ENCODE measurements at regions not wholly inside any gene's neighbourhood (a gene's known extent, or its start where the extent isn't known, plus 50 kb on each side); places are given as distances from the start of the nearest gene placed in this dataset.

- no peak overlapping the region for H3K4me3 ChIP-seq (ENCODE audit: low read length in 2 of 2)
- ChIA-PET POLR2A (ENCODE audit: partially characterized antibody) (no interaction called here), CTCF (ENCODE audit: partially characterized antibody) (no interaction called here)
- Mint-ChIP-seq H3K36me3 (no peaks in the 10 kb centered on the region), H3K9me3 (peaks cover 0 to 9% (median 5%) of the 10 kb centered on the region in 8 donors), H3K4me1 (no peaks in the 10 kb centered on the region), H3K27ac (no peak overlapping the region), H3K27me3 (no peaks in the 10 kb centered on the region), H3K4me3 (no peak overlapping the region)
- H3K27ac ChIP-seq (ENCODE audit: low read depth, low read length): no peak overlapping the region
- DNase-seq: no peak
- H3K27me3 ChIP-seq (ENCODE audit: insufficient read depth, low read length): no peaks in the 10 kb centered on the region
- H3K9me3 ChIP-seq (ENCODE audit: control insufficient read depth in 1 of 2, low read length in 2 of 2): no peaks in the 10 kb centered on the region
- H3K4me1 ChIP-seq (ENCODE audit: insufficient read depth, low read length): no peaks in the 10 kb centered on the region
- no peaks in the 10 kb centered on the region for H3K36me3 ChIP-seq (ENCODE audit: insufficient read depth, low read length)
- intact Hi-C loops (cut with micrococcal nuclease): no loop called here
These were observed 326.2 kb downstream of the COL11A1 start for GRCh38 chr1:102782144-102782543.

GRCh38 chr1:102776071-102776470 is 332.3 kb downstream of the COL11A1 start:
- H3K4me3 ChIP-seq (ENCODE audit: low read length in 2 of 2): no peak overlapping the region
- POLR2A ChIA-PET (ENCODE audit: partially characterized antibody): no interaction called here
- Mint-ChIP-seq H3K4me1 (peaks cover 0 to 2% (median 0%) of the 10 kb centered on the region in 4 donors), H3K27ac (no peak overlapping the region), H3K27me3 (no peaks in the 10 kb centered on the region), H3K9me3 (peaks cover 0 to 3% (median 0%) of the 10 kb centered on the region in 8 donors), H3K36me3 (no peaks in the 10 kb centered on the region), H3K4me3 (no peak overlapping the region)
- no peaks in the 10 kb centered on the region for H3K9me3 ChIP-seq (ENCODE audit: control insufficient read depth in 1 of 2, low read length in 2 of 2)
- H3K27ac ChIP-seq (ENCODE audit: low read depth, low read length): no peak overlapping the region
- H3K4me1 ChIP-seq (ENCODE audit: insufficient read depth, low read length): no peaks in the 10 kb centered on the region
- H3K36me3 ChIP-seq (ENCODE audit: insufficient read depth, low read length): no peaks in the 10 kb centered on the region
- DNase-seq: no peak
- CTCF ChIA-PET (ENCODE audit: partially characterized antibody): no interaction called here
- no peaks in the 10 kb centered on the region for H3K27me3 ChIP-seq (ENCODE audit: insufficient read depth, low read length)
- intact Hi-C loops (cut with micrococcal nuclease): no loop called here

GRCh38 chr1:102772831-102773230 is 335.5 kb downstream of the COL11A1 start:
- Histone ChIP-seq H3K27me3 (ENCODE audit: insufficient read depth, low read length) (no peaks in the 10 kb centered on the region), H3K4me3 (ENCODE audit: low read length in 2 of 2) (no peak overlapping the region), H3K4me1 (ENCODE audit: insufficient read depth, low read length) (no peaks in the 10 kb centered on the region), H3K9me3 (ENCODE audit: control insufficient read depth in 1 of 2, low read length in 2 of 2) (no peaks in the 10 kb centered on the region), H3K36me3 (ENCODE audit: insufficient read depth, low read length) (no peaks in the 10 kb centered on the region), H3K27ac (ENCODE audit: low read depth, low read length) (no peak overlapping the region)
- Mint-ChIP-seq H3K36me3 (no peaks in the 10 kb centered on the region), H3K9me3 (peaks cover 0 to 3% (median 0%) of the 10 kb centered on the region in 8 donors), H3K4me3 (no peak overlapping the region), H3K4me1 (peaks cover 0 to 2% (median 0%) of the 10 kb centered on the region in 4 donors), H3K27ac (no peak overlapping the region), H3K27me3 (no peaks in the 10 kb centered on the region)
- CTCF ChIA-PET (ENCODE audit: partially characterized antibody): no interaction called here
- intact Hi-C loops (cut with micrococcal nuclease): no loop called here
- POLR2A ChIA-PET (ENCODE audit: partially characterized antibody): no interaction called here
- no peak for DNase-seq

- intact Hi-C loops (cut with micrococcal nuclease): no loop called here
- H3K27me3 ChIP-seq (ENCODE audit: insufficient read depth, low read length): no peaks in the 10 kb centered on the region
- no peak overlapping the region for H3K27ac Mint-ChIP-seq
- H3K9me3 Mint-ChIP-seq: no peaks in the 10 kb centered on the region
- no peak overlapping the region for H3K27ac ChIP-seq (ENCODE audit: low read depth, low read length)
- H3K4me1 Mint-ChIP-seq: no peaks in the 10 kb centered on the region
- no peak overlapping the region for H3K4me3 ChIP-seq (ENCODE audit: low read length in 2 of 2)
- CTCF ChIA-PET (ENCODE audit: partially characterized antibody): no interaction called here
- no peaks in the 10 kb centered on the region for H3K36me3 ChIP-seq (ENCODE audit: insufficient read depth, low read length)
- POLR2A ChIA-PET (ENCODE audit: partially characterized antibody): no interaction called here
- no peaks in the 10 kb centered on the region for H3K36me3 Mint-ChIP-seq
- H3K27me3 Mint-ChIP-seq: no peaks in the 10 kb centered on the region
- DNase-seq: no peak
- H3K4me1 ChIP-seq (ENCODE audit: insufficient read depth, low read length): no peaks in the 10 kb centered on the region
- H3K9me3 ChIP-seq (ENCODE audit: control insufficient read depth in 1 of 2, low read length in 2 of 2): no peaks in the 10 kb centered on the region
- no peak overlapping the region for H3K4me3 Mint-ChIP-seq
These were observed 349.9 kb downstream of the COL11A1 start for GRCh38 chr1:102758418-102758817.

- H3K4me3 ChIP-seq (ENCODE audit: low read length in 2 of 2): no peak overlapping the region
- H3K4me1 ChIP-seq (ENCODE audit: insufficient read depth, low read length): no peaks in the 10 kb centered on the region
- no peaks in the 10 kb centered on the region for H3K27me3 ChIP-seq (ENCODE audit: insufficient read depth, low read length)
- ChIA-PET CTCF (ENCODE audit: partially characterized antibody) (no interaction called here), POLR2A (ENCODE audit: partially characterized antibody) (no interaction called here)
- no peaks in the 10 kb centered on the region for H3K9me3 Mint-ChIP-seq
- H3K36me3 Mint-ChIP-seq: no peaks in the 10 kb centered on the region
- H3K4me3 Mint-ChIP-seq: no peak overlapping the region
- no peaks in the 10 kb centered on the region for H3K27me3 Mint-ChIP-seq
- H3K9me3 ChIP-seq (ENCODE audit: control insufficient read depth in 1 of 2, low read length in 2 of 2): no peaks in the 10 kb centered on the region
- H3K4me1 Mint-ChIP-seq: no peaks in the 10 kb centered on the region
- no peaks in the 10 kb centered on the region for H3K36me3 ChIP-seq (ENCODE audit: insufficient read depth, low read length)
- intact Hi-C loops (cut with micrococcal nuclease): no loop called here
- no peak overlapping the region for H3K27ac ChIP-seq (ENCODE audit: low read depth, low read length)
- no peak for DNase-seq
- no peak overlapping the region for H3K27ac Mint-ChIP-seq
These were observed 351.0 kb downstream of the COL11A1 start for GRCh38 chr1:102757363-102757762.

- Mint-ChIP-seq H3K36me3 (no peaks in the 10 kb centered on the region), H3K27ac (no peak overlapping the region), H3K4me3 (no peak overlapping the region), H3K9me3 (peaks cover 0 to 7% (median 0%) of the 10 kb centered on the region in 8 donors), H3K4me1 (no peaks in the 10 kb centered on the region), H3K27me3 (no peaks in the 10 kb centered on the region)
- Histone ChIP-seq H3K36me3 (ENCODE audit: insufficient read depth, low read length) (no peaks in the 10 kb centered on the region), H3K9me3 (ENCODE audit: control insufficient read depth in 1 of 2, low read length in 2 of 2) (no peaks in the 10 kb centered on the region), H3K27ac (ENCODE audit: low read depth, low read length) (no peak overlapping the region), H3K4me1 (ENCODE audit: insufficient read depth, low read length) (no peaks in the 10 kb centered on the region), H3K27me3 (ENCODE audit: insufficient read depth, low read length) (no peaks in the 10 kb centered on the region), H3K4me3 (ENCODE audit: low read length in 2 of 2) (no peak overlapping the region)
- POLR2A ChIA-PET (ENCODE audit: partially characterized antibody): no interaction called here
- CTCF ChIA-PET (ENCODE audit: partially characterized antibody): no interaction called here
- intact Hi-C loops (cut with micrococcal nuclease): no loop called here
- no peak for DNase-seq
These were observed 357.2 kb downstream of the COL11A1 start for GRCh38 chr1:102751111-102751510.

- peaks cover 0 to 15% (median 3%) of the 10 kb centered on the region in 8 donors for H3K9me3 Mint-ChIP-seq
- no peaks in the 10 kb centered on the region for H3K27me3 ChIP-seq (ENCODE audit: insufficient read depth, low read length)
- H3K4me1 Mint-ChIP-seq: no peaks in the 10 kb centered on the region
- ChIA-PET POLR2A (ENCODE audit: partially characterized antibody) (no interaction called here), CTCF (ENCODE audit: partially characterized antibody) (no interaction called here)
- H3K4me3 Mint-ChIP-seq: no peak overlapping the region
- no peaks in the 10 kb centered on the region for H3K36me3 Mint-ChIP-seq
- H3K27me3 Mint-ChIP-seq: no peaks in the 10 kb centered on the region
- H3K9me3 ChIP-seq (ENCODE audit: control insufficient read depth in 1 of 2, low read length in 2 of 2): no peaks in the 10 kb centered on the region
- no peaks in the 10 kb centered on the region for H3K4me1 ChIP-seq (ENCODE audit: insufficient read depth, low read length)
- H3K36me3 ChIP-seq (ENCODE audit: insufficient read depth, low read length): no peaks in the 10 kb centered on the region
- H3K4me3 ChIP-seq (ENCODE audit: low read length in 2 of 2): no peak overlapping the region
- H3K27ac Mint-ChIP-seq: no peak overlapping the region
- DNase-seq: no peak
- H3K27ac ChIP-seq (ENCODE audit: low read depth, low read length): no peak overlapping the region
- intact Hi-C loops (cut with micrococcal nuclease): no loop called here
These were observed 365.9 kb downstream of the COL11A1 start for GRCh38 chr1:102742426-102742825.

GRCh38 chr1:102733491-102734236 is 374.7 kb downstream of the COL11A1 start:
- Mint-ChIP-seq H3K27me3 (no peaks in the 10 kb centered on the region), H3K36me3 (no peaks in the 10 kb centered on the region), H3K9me3 (peaks cover 0 to 4% (median 0%) of the 10 kb centered on the region in 8 donors), H3K4me1 (no peaks in the 10 kb centered on the region), H3K27ac (no peak overlapping the region), H3K4me3 (no peak overlapping the region)
- intact Hi-C loops (cut with micrococcal nuclease): no loop called here
- Histone ChIP-seq H3K36me3 (ENCODE audit: insufficient read depth, low read length) (no peaks in the 10 kb centered on the region), H3K27me3 (ENCODE audit: insufficient read depth, low read length) (no peaks in the 10 kb centered on the region), H3K9me3 (ENCODE audit: control insufficient read depth in 1 of 2, low read length in 2 of 2) (no peaks in the 10 kb centered on the region), H3K27ac (ENCODE audit: low read depth, low read length) (no peak overlapping the region), H3K4me1 (ENCODE audit: insufficient read depth, low read length) (no peaks in the 10 kb centered on the region), H3K4me3 (ENCODE audit: low read length in 2 of 2) (no peak overlapping the region)
- POLR2A ChIA-PET (ENCODE audit: partially characterized antibody): no interaction called here
- CTCF ChIA-PET (ENCODE audit: partially characterized antibody): no interaction called here
- DNase-seq: no peak
